Hematopoietic multipotent progenitor cell treated with erythropoietin and hydrocortisone succinate and interleukin-3 and kit ligand, for 8 days (in vitro differentiated cells): ENCODE measurements at regions not wholly inside any gene's neighbourhood (a gene's known extent, or its start where the extent isn't known, plus 50 kb on each side); places are given as distances from the start of the nearest gene placed in this dataset.

Experiments
- DNase-seq: peaks from one replicate; pipeline ENCODE4 v3.0.0-alpha.2; 2015

- no peak for DNase-seq
Observed at GRCh38 chr18:32621034-32621433, 150.4 kb upstream of the GAREM1 start.

- no peak for DNase-seq
Observed at GRCh38 chr18:32618546-32618945, 147.9 kb upstream of the GAREM1 start.

- DNase-seq = no peak
Observed at GRCh38 chr18:32613821-32614220, 143.1 kb upstream of the GAREM1 start.

- no peak for DNase-seq
Observed at GRCh38 chr18:32612651-32613050, 142.0 kb upstream of the GAREM1 start.

- DNase-seq = no peak
Observed at GRCh38 chr18:32610176-32610575, 139.5 kb upstream of the GAREM1 start.

GRCh38 chr18:32607816-32608215 lies 137.1 kb upstream of the GAREM1 start:
- DNase-seq = no peak

- no peak for DNase-seq
Observed at GRCh38 chr18:32598144-32598543, 127.5 kb upstream of the GAREM1 start.

GRCh38 chr18:32596501-32596900 lies 125.8 kb upstream of the GAREM1 start:
- DNase-seq = no peak

GRCh38 chr18:32595832-32596231 lies 125.2 kb upstream of the GAREM1 start:
- DNase-seq = no peak

GRCh38 chr18:32588191-32588590 lies 117.5 kb upstream of the GAREM1 start:
- no peak for DNase-seq

- DNase-seq = no peak
Observed at GRCh38 chr18:32583431-32583830, 112.7 kb upstream of the GAREM1 start.

- no peak for DNase-seq
Observed at GRCh38 chr18:32582455-32582854, 111.8 kb upstream of the GAREM1 start.

GRCh38 chr18:32577561-32577960 lies 106.9 kb upstream of the GAREM1 start:
- no peak for DNase-seq

GRCh38 chr18:32576296-32576916 lies 105.7 kb upstream of the GAREM1 start:
- DNase-seq = peak; percentile 3

GRCh38 chr18:32566960-32567359 lies 96.3 kb upstream of the GAREM1 start:
- DNase-seq = no peak

GRCh38 chr18:32553640-32554365 lies 83.1 kb upstream of the GAREM1 start:
- DNase-seq = no peak

GRCh38 chr18:32553174-32553573 lies 82.5 kb upstream of the GAREM1 start:
- no peak for DNase-seq

GRCh38 chr18:32552421-32553030 lies 81.8 kb upstream of the GAREM1 start:
- peak; percentile 67 for DNase-seq

GRCh38 chr18:32550963-32551362 lies 80.3 kb upstream of the GAREM1 start:
- DNase-seq = no peak

- DNase-seq = peak; percentile 35
Observed at GRCh38 chr18:32549248-32550110, 78.8 kb upstream of the GAREM1 start.

GRCh38 chr18:32548688-32549087 lies 78.0 kb upstream of the GAREM1 start:
- DNase-seq = no peak

GRCh38 chr18:32545631-32546030 lies 74.9 kb upstream of the GAREM1 start:
- no peak for DNase-seq

GRCh38 chr18:32544088-32544487 lies 73.4 kb upstream of the GAREM1 start:
- DNase-seq = no peak
